ENCODE measurements at regions not wholly inside any gene's neighbourhood (a gene's known extent, or its start where the extent isn't known, plus 50 kb on each side); places are given as distances from the start of the nearest gene placed in this dataset.
"Not testable (repeated sequence)": the region's sequence is repeated elsewhere in the genome, so short reads cannot be mapped to it uniquely, and the experiment has no call there.

- DNase-seq (ENCODE audit: low spot score): no peak
These were observed 532.3 kb downstream of the KCNA4 start for GRCh38 chr11:29484548-29484947.

- no peak for DNase-seq (ENCODE audit: low spot score)
These were observed 533.0 kb downstream of the KCNA4 start for GRCh38 chr11:29483831-29484230.

GRCh38 chr11:29482510-29482909 is 534.3 kb downstream of the KCNA4 start:
- no peak for DNase-seq (ENCODE audit: low spot score)

- DNase-seq (ENCODE audit: low spot score): no peak
These were observed 535.1 kb downstream of the KCNA4 start for GRCh38 chr11:29481738-29482137.

- DNase-seq (ENCODE audit: low spot score): no peak
These were observed 535.8 kb downstream of the KCNA4 start for GRCh38 chr11:29480981-29481380.

DNA sequence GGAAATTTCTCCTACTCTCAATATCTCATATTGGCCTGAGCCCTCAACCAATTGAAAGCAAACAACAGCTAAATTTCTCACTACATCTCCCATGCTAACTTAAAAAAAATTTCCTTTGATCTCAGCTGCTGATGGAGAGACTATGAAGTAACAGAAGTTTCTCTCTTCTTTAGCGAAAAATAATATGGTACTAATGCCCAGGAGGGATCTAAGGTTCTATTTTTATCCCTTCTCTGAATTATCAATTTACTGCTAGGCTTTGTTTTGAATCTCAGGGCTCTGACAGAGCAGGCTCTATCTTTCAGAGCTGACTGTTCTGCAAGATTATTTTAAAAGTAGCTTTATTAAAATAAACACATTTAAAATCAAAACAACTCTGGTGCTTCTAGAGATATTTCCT is 558.6 kb downstream of the KCNA4 start:
- DNase-seq (ENCODE audit: low spot score): no peak

DNA sequence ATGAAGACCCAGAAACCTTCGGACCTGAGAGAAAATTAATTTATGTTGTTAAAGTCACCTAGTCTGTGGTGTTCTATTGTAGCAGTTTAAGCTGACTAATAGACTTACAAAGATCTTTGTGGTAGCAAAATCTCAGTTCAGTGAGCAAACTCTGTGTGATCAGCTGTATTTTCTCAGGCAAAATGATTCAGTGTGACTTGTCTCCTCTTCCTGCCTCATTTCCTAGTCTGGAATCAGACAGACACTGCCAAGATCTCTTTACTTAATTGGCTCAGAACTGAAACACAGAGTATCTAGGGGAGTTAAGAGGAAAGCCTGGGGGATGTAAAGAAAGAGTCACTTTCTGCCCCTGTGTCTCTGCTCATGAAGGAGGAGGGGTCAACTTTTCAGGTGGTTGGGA is 564.7 kb downstream of the KCNA4 start:
- DNase-seq (ENCODE audit: low spot score): no peak

DNA sequence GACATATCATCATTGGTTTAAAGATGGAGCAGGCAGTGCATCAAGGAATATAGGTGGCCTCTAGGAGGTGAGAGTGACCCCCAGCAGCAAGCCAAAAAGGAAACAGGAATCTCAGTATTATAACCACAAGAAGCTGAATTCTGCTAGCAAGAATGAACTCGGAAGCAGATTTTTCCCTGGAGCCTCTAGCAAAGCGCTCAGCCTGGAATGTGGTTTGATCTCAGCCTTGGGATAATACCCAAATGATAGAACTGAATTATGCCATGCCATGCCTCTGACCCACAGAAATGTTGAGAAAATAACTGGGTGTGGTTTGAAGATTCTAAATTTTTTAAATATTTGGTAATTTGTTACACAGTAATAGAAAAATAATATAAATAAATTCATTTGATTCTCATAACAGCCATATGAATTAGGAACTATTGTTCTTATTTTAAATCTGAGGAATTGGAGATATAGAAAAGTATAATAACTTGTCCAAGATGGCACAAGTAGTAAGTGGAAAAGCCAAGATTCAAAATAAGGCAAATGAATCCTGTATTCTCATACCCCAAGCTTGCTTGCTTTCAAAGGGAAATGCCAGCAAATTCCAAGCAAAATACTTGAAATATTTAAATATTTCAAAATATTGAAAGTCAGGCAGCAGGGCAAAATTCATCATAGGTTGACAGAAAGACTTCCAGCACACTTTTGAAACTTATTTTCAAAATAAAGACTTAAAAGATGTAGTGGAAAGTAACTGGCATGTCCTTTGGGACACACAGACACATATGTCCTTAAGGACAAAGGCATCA is 567.4 kb downstream of the KCNA4 start:
- DNase-seq (ENCODE audit: low spot score): no peak

DNA sequence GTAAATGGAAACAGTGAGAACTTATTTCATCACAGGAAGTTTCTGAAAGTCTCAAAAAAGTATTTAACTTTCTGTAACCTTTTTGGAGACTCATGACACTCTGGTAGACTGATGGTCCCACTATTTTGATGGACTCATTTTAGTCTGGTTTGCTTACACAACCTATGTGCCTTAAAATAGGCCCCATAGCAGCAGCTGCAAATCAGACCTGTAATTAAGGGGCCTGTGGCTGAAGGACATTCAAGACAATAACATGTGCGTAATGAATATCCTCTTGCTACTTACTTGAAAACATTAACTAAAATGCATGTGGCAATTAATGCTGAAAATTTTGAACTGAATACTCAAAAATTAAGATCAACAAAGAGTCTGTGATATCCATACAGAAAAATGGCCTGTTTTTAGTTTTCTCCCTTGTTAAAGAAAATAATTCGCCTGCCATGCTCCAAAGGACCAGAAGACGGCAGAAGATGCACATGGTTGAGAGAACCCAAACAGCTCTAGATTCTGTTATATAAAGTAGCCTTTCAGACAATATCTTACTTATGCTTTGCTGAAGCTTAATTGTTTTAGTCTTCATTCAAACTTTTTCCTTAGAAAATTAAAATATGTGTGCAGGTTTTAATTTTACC is 568.5 kb downstream of the KCNA4 start:
- no peak for DNase-seq (ENCODE audit: low spot score)

DNA sequence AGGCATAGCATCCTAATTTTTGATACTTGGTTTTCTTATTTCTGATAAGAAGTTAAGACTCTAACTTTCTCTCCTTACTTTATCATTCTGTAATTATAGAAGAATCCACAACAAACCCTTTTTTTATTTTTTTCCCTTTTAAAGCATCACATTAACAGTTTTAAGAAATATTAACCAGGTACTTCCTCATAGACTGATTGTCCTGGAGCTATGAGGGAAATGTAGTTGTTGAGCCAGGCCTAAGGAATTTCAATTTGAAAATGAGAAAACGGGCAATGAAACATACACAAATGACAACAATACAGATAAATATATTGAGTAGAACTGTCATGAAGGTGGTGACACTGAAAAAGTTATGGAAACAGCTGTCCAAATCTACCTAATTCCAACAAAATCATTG is 569.0 kb downstream of the KCNA4 start:
- no peak for DNase-seq (ENCODE audit: low spot score)

- no peak for DNase-seq (ENCODE audit: low spot score)
These were observed 570.7 kb downstream of the KCNA4 start for GRCh38 chr11:29446132-29446531.

- DNase-seq (ENCODE audit: low spot score): not testable (repeated sequence)
These were observed 571.6 kb downstream of the KCNA4 start for GRCh38 chr11:29445191-29445590.

- no peak for DNase-seq (ENCODE audit: low spot score)
These were observed 578.0 kb downstream of the KCNA4 start for GRCh38 chr11:29438815-29439214.

- no peak for DNase-seq (ENCODE audit: low spot score)
These were observed 581.4 kb downstream of the KCNA4 start for GRCh38 chr11:29435421-29435820.

DNA sequence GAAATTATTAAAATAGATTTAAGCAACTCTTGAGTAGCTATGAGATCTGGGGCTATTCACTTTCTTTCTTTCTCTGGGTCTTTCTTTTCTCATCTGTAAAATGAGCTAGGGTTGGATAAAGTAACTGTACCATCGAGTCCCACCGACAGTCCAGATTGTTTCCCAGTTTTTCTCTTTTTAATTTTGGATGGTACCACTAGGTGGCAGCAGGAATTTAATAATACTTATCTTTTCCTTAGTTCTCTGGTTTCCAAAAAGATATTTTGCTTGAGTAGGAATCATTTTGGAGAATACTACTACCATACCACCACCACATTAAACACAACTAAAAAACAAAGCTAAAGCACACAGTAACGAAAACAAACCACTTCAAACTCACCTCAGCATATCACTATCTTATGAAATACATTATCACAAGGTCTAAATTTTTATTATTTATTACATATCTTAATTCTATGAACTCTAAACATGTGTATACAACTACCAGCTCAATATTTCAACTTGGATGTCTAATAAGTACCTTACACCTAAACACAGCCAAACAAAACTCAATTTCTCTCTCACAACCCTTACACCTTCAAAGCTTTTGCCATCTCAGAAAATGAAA is 584.0 kb downstream of the KCNA4 start:
- no peak for DNase-seq (ENCODE audit: low spot score)

- no peak for DNase-seq (ENCODE audit: low spot score)
These were observed 611.5 kb downstream of the KCNA4 start for GRCh38 chr11:29405305-29405704.

- DNase-seq (ENCODE audit: low spot score): no peak
These were observed 621.2 kb downstream of the KCNA4 start for GRCh38 chr11:29395555-29396072.

GRCh38 chr11:29389793-29390192 is 627.0 kb downstream of the KCNA4 start:
- DNase-seq (ENCODE audit: low spot score): no peak

GRCh38 chr11:29373725-29374124 is 643.1 kb downstream of the KCNA4 start:
- DNase-seq (ENCODE audit: low spot score): no peak

DNA sequence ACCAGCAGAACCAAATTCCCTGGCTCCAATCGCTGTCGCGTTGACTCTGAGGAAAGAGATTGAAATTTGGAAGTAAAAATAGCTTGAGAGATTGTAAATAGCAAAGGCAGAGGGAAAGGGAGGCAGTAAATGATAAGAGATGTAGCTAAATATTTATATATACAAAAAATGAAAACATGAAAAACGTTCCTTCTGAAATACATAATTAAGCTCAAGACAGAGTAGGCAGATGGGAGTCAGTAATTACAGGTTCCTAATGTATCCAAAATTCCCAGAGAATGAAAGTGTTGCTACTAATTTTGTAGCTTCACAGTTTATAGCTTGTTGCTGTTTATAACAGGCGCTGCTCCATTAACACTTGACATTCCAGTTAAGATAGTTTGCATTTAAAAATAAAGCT is 648.7 kb downstream of the KCNA4 start:
- DNase-seq (ENCODE audit: low spot score): no peak

- no peak for DNase-seq (ENCODE audit: low spot score)
These were observed 652.8 kb downstream of the KCNA4 start for GRCh38 chr11:29364006-29364405.

DNA sequence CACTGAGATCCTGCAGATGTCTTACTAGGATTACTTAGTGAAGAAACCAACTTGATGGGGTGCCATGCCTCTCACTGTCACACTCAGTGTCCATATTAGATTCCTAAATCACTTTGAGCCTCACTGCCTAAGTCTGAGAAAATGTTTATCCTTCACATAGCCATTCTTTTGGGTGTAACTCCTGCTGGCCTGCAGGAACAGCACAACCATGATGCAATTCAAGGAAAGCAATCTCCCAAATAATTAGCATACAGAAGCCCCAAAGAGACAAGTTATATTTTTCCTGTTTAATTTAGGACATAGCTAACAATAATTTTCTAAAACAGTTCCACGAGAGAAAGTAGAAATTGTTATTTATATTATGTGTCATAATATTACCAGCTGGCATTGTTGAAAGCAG is 655.5 kb downstream of the KCNA4 start:
- DNase-seq (ENCODE audit: low spot score): no peak

- DNase-seq (ENCODE audit: low spot score): no peak
These were observed 663.0 kb downstream of the KCNA4 start for GRCh38 chr11:29353833-29354232.

Data from hematopoietic multipotent progenitor cell treated with erythropoietin and hydrocortisone succinate and interleukin-3 and kit ligand, for 17 days (in vitro differentiated cells).